ENCODE measurements at regions not wholly inside any gene's neighbourhood (a gene's known extent, or its start where the extent isn't known, plus 50 kb on each side); places are given as distances from the start of the nearest gene placed in this dataset.

DNA sequence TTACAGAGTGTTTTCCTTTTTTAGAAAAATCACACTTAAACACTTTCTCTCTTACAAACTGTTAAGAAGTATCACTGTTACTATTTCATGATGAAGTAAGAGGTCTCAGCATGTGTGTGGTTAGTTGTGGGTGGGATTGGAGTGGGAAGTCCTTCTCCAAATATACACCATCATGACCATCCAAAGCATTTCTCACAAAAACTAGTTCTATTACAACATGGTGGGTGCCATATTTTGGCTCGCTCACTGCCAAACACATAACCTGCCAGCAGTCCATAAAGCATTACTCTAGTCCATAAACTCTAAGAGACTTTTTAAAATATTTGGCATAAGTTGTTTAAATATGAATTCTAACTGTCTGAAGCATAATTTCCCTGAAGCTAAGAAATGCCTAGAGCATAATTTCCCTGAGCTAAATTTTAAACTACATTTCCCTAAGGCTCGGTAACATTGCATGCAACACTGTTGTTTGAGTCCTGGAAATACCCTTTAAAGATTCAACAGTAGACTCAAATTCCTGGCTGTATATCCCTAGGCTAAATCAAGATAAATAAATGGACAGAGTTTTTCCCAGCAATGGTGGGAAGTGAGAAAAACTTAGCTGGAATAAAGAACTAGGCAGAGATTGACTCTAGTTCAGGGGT, 415.0 kb upstream of the INTU start:
- Histone ChIP-seq H3K9me3 (no peaks in the 10 kb centered on the region), H3K36me3 (no peaks in the 10 kb centered on the region), H3K27me3 (no peaks in the 10 kb centered on the region), H3K4me3 (no peak overlapping the region)
- no peak for DNase-seq

- Histone ChIP-seq H3K36me3 (no peaks in the 10 kb centered on the region), H3K4me3 (no peak overlapping the region), H3K27me3 (no peaks in the 10 kb centered on the region), H3K9me3 (no peaks in the 10 kb centered on the region)
- no peak for DNase-seq
Observed at GRCh38 chr4:127219232-127219631, 413.5 kb upstream of the INTU start.

- no peak for DNase-seq
Observed at GRCh38 chr4:127224556-127224955, 408.2 kb upstream of the INTU start.

DNA sequence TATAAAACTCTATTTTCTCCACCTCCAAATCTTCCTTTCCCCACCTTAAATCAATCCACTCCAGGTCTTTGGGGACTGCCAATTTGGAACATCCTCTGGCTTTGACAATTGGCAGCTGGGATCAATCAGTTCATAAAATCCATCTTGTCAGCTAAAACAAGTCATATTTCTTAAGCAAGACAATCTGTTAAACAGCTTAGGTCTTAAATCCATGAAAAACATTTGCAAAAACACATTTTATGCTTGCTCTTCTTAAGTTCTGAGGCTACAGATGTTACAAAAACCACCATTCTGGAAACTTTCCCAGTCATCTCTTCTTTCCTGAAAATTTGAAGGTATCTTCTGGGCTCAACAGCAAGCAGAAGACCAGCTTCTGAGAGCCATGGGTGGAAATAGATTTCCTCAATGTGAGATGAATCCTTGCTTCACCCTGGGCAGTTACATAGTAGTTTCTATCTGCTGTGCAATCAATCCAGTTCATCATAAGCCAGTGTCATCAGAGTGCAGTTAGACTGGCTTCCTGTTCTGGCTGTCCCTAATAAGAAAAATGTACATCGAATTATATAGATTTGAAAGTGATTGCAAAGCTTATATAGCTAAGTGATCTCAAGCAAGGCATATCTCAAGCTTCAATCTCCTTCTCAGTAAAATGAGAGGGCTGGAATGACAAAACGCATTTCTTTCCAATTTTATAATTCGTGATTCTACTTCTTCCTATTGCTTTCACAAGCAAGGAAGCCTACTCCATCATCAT, 402.7 kb upstream of the INTU start:
- Histone ChIP-seq H3K36me3 (no peaks in the 10 kb centered on the region), H3K9me3 (no peaks in the 10 kb centered on the region), H3K27me3 (no peaks in the 10 kb centered on the region), H3K4me3 (no peak overlapping the region)
- no peak for DNase-seq

More at GRCh38 chr4:127224556-127224955, 408.2 kb upstream of the INTU start:
- Histone ChIP-seq H3K36me3 (no peaks in the 10 kb centered on the region), H3K4me3 (no peak overlapping the region), H3K27me3 (no peaks in the 10 kb centered on the region), H3K9me3 (no peaks in the 10 kb centered on the region)

DNA sequence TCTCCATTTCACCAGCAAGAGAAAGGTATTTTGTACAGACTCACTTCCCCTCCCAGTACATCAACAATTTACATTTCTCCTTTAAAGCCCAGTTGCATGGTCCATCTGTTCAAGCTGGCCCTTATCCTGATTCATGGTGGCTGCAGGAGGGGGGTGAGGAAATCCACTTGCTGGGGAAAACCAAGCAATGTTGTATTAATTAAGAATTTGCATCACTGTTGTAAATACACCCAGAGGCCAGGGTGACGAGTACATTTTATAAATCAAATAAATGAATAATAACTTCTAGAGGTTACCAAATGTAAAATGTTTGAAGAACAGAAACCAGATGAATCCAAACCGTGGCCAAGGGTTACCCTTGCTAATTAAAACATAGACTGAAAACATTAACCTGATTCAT, 395.9 kb upstream of the INTU start:
- Histone ChIP-seq H3K27me3 (no peaks in the 10 kb centered on the region), H3K36me3 (no peaks in the 10 kb centered on the region), H3K4me3 (no peak overlapping the region), H3K9me3 (no peaks in the 10 kb centered on the region)
- no peak for DNase-seq

GRCh38 chr4:127237581-127237980, 395.2 kb upstream of the INTU start:
- DNase-seq, result no peak
- Histone ChIP-seq H3K27me3 (no peaks in the 10 kb centered on the region), H3K4me3 (no peak overlapping the region), H3K9me3 (no peaks in the 10 kb centered on the region), H3K36me3 (no peaks in the 10 kb centered on the region)

DNA sequence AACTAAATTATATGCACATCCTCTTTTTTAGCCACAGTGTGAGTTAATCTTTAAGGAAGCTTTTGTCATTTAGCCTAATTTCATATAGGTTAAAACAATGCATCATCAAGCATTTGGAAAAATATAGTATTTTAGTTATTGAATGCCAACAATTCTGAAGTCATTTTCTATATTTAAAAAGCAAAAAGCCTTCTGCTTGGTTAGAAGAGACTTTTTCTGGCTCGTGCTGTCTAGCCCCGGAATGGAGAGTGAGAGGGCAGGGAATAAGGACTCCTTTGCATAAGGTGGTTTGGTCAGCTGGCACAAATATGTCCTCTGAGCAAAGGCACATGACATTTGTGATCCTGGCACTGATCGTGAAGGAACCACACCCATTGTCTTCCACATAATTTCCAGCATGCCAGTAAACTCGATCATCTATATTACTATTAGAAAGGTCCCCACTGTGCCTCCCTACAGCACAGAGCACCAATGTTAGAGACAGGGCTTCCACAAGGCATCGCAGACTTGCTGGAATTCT, 393.7 kb upstream of the INTU start:
- no peak for DNase-seq
- no peaks in the 10 kb centered on the region for H3K27me3 ChIP-seq
- no peak overlapping the region for H3K4me3 ChIP-seq
- no peaks in the 10 kb centered on the region for H3K36me3 ChIP-seq
- no peaks in the 10 kb centered on the region for H3K9me3 ChIP-seq

DNA sequence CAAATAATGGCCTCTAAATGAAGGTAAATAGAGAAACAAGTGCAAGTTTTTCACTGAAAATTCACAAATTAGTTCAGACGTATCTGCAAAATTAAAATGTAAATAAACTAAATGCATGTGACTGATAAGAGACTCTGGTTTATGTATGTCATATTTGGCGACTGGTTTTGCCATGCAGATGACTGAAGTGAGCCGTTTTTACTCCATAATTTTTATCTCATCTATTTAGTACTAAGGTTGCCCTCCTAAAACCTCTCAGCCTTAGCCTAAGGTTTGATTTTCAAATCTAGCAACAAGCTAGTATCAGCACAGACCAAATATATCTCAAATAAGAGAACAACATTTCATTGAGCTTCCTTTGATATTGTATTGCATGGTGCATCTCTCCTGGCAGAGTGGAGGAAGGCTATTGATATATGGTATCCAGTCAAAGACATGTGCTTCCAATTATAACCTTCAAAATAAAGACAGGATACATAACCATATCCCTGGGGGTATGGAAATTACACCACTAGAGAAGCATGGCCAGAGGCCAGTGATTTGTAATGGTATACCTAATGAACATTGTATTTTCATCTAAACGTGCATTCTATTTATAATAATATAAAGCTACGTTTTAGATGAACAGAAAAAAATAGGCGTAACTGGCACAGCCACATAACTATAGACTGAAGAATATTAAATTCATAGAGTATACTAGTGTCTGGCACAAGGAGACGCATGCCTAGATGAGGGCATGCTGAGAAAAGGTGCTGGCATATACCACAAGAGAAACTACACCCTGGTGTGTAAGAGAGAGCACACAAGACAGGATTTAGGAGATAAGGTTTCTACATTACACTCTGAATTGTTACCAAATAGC, 392.6 kb upstream of the INTU start:
- H3K4me3 ChIP-seq, result no peak overlapping the region
- H3K36me3 ChIP-seq, result no peaks in the 10 kb centered on the region
- H3K27me3 ChIP-seq, result no peaks in the 10 kb centered on the region
- H3K9me3 ChIP-seq, result no peaks in the 10 kb centered on the region
- no peak for DNase-seq

GRCh38 chr4:127240764-127241105, 392.0 kb upstream of the INTU start:
- no peak for DNase-seq

GRCh38 chr4:127244515-127244914, 388.2 kb upstream of the INTU start:
- no peak for DNase-seq
- Histone ChIP-seq H3K4me3 (no peak overlapping the region), H3K27me3 (no peaks in the 10 kb centered on the region), H3K36me3 (no peaks in the 10 kb centered on the region), H3K9me3 (no peaks in the 10 kb centered on the region)

More at GRCh38 chr4:127240764-127241105, 392.0 kb upstream of the INTU start:
- Histone ChIP-seq H3K27me3 (no peaks in the 10 kb centered on the region), H3K9me3 (no peaks in the 10 kb centered on the region), H3K36me3 (no peaks in the 10 kb centered on the region), H3K4me3 (no peak overlapping the region)

- no peak overlapping the region for H3K4me3 ChIP-seq
- no peak for DNase-seq
- no peaks in the 10 kb centered on the region for H3K27me3 ChIP-seq
- no peaks in the 10 kb centered on the region for H3K36me3 ChIP-seq
- H3K9me3 ChIP-seq, result no peaks in the 10 kb centered on the region
Observed at GRCh38 chr4:127246963-127247952, 385.5 kb upstream of the INTU start.

GRCh38 chr4:127249066-127249766, 383.5 kb upstream of the INTU start:
- Histone ChIP-seq H3K9me3 (no peaks in the 10 kb centered on the region), H3K36me3 (no peaks in the 10 kb centered on the region), H3K27me3 (no peaks in the 10 kb centered on the region), H3K4me3 (no peak overlapping the region)
- DNase-seq, result no peak

DNA sequence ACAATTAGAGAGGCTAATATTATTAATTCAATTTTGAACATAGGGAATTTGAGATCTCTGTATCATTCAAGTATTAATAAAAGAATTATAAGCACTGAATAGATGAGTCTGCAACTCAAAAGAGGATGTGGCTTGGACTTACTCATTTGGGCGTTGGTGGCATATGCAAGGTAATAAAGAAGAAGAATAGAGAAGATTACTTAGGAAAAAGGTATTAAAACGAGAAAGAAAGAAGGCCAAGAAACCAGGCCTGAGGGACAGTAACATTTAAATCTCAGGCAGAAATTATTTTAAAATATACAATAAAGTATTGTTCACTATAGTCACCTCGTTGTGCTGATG, 383.0 kb upstream of the INTU start:
- H3K36me3 ChIP-seq, result no peaks in the 10 kb centered on the region

DNA sequence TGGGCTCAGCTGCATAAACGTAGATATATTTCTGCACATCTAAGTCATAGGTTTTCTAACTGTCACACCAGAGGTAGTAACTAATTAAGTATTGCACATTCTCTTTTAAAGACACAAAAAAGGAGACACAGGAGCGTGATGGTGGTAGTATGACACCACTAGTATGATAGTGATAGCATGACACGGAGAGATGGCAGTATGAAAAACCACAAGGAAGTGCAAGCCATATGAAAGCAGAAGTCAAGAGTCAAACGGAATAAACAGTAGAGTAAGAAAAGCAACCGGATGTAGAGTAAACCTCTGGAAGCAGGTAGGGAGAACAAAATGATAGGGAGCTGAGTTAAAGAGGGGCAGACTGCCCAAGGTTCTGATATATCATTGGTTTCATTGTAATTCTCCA, 382.2 kb upstream of the INTU start:
- Histone ChIP-seq H3K27me3 (no peaks in the 10 kb centered on the region), H3K36me3 (no peaks in the 10 kb centered on the region), H3K4me3 (no peak overlapping the region), H3K9me3 (no peaks in the 10 kb centered on the region)
- no peak for DNase-seq

More for the DNA sequence above, 383.0 kb upstream of the INTU start:
- no peak for DNase-seq
- Histone ChIP-seq H3K27me3 (no peaks in the 10 kb centered on the region), H3K9me3 (no peaks in the 10 kb centered on the region), H3K4me3 (no peak overlapping the region)

DNA sequence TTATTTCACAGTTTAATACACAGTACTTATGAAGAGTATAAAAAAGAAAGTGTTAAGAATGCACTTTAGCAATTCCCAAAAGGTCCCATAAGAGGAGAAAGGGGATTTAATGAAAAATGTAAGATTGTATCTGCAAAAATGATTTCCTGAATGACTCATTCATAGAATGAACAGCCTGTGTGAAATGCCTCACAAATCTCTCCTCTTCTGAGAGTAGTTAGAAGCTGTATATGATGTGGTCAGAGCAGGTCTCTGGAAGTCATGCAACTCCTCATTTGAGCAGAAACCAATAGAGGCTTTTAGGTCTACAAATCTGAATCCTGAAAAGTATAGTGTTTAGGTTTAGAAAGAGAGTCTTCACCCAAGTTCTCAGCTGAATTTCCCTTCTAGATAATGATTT, 381.3 kb upstream of the INTU start:
- Histone ChIP-seq H3K27me3 (no peaks in the 10 kb centered on the region), H3K4me3 (no peak overlapping the region), H3K9me3 (no peaks in the 10 kb centered on the region), H3K36me3 (no peaks in the 10 kb centered on the region)
- no peak for DNase-seq

GRCh38 chr4:127256500-127256899, 376.3 kb upstream of the INTU start:
- Histone ChIP-seq H3K9me3 (no peaks in the 10 kb centered on the region), H3K4me3 (no peak overlapping the region), H3K36me3 (no peaks in the 10 kb centered on the region), H3K27me3 (0 out of 2 replicates have a peak, but pooled peaks cover 2% of the 10 kb centered on the region)
- no peak for DNase-seq
